ENCODE measurements at regions not wholly inside any gene's neighbourhood (a gene's known extent, or its start where the extent isn't known, plus 50 kb on each side); places are given as distances from the start of the nearest gene placed in this dataset.

DNA sequence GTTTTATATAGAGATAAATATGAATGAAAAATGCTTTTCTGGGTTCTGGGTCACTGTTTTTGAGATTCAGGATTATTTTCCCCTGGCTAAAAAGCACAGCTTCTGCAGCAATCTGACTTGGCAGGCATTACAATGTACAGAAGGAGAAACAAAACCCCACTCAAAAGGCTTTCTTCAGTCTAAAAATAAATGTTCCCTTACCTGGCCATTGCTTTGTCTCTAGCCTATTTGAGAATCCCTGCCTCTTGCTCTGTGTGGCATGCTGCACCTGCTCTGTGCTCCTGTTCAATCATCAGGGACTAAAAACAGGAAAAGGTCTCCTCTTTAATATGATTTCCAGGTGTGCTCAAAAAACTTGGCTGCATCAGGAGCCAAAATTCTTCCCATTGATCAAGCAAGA, 187.4 kb upstream of the STAC start:
- Histone ChIP-seq H3K27me3 (replicated peaks in 1 of 4; ENCODE audit: control insufficient read depth in 3 of 4, extremely low read depth in 1 of 4, insufficient read depth in 3 of 4, low read length in 3 of 4) (no peaks in the 10 kb centered on the region), H2AK5ac (ENCODE audit: low read depth, low read length) (no peak overlapping the region), H4K20me1 (replicated peaks in 1 of 2; ENCODE audit: control insufficient read depth in 1 of 2, insufficient read depth in 2 of 2, low read length in 2 of 2) (no peaks in the 10 kb centered on the region), H3K4me1 (replicated peaks in 1 of 4; ENCODE audit: control insufficient read depth in 3 of 4, insufficient read depth in 4 of 4, low read length in 3 of 4) (no peaks in the 10 kb centered on the region), H2AFZ (ENCODE audit: low read length) (no peak overlapping the region), H3K36me3 (ENCODE audit: control insufficient read depth in 2 of 4, insufficient read depth in 4 of 4, low read length in 3 of 4) (no peaks in the 10 kb centered on the region), H3K9me3 (ENCODE audit: insufficient read depth in 2 of 2, low read depth in 1 of 2, low read length in 1 of 2) (no peaks in the 10 kb centered on the region), H3K4me2 (ENCODE audit: insufficient read depth in 1 of 2, low read depth in 2 of 2, low read length in 2 of 2) (no peak overlapping the region), H4K5ac (ENCODE audit: insufficient read length, low read depth, low read length) (no peak overlapping the region), H3K56ac (replicated peaks; ENCODE audit: insufficient read length, low read depth, low read length) (no peak overlapping the region), H3K27ac (ENCODE audit: low read depth, low read length) (no peak overlapping the region), H3K14ac (ENCODE audit: insufficient read length) (no peak overlapping the region), H3K4ac (replicated peaks; ENCODE audit: insufficient read length, low read depth, low read length) (no peak overlapping the region), H2BK120ac (replicated peaks; ENCODE audit: low read depth, low read length) (no peak overlapping the region), H4K8ac (ENCODE audit: extremely low read depth, insufficient read depth, low read length) (no peak overlapping the region), H3K9ac (replicated peaks in 1 of 4; ENCODE audit: extremely low read depth in 1 of 4, low read depth in 3 of 4, low read length in 3 of 4) (no peak overlapping the region), H2BK5ac (ENCODE audit: low read depth, low read length) (no peak overlapping the region), H3K79me1 (ENCODE audit: low read depth, low read length) (no peaks in the 10 kb centered on the region), H2BK15ac (ENCODE audit: low read length) (no peak overlapping the region), H3K4me3 (ENCODE audit: extremely low read depth in 1 of 4, insufficient read depth in 2 of 4, low read depth in 3 of 4, low read length in 4 of 4) (no peak overlapping the region), H3K18ac (ENCODE audit: extremely low read depth, low read length) (no peak overlapping the region), H2BK20ac (ENCODE audit: low read length) (no peak overlapping the region), H2BK12ac (ENCODE audit: low read depth, low read length) (no peak overlapping the region), H4K91ac (replicated peaks; ENCODE audit: insufficient read length, low read length) (no peak overlapping the region), H3K23ac (ENCODE audit: insufficient read length) (no peak overlapping the region), H3K23me2 (ENCODE audit: low read depth, low read length) (no peaks in the 10 kb centered on the region), H3K79me2 (ENCODE audit: control insufficient read depth in 1 of 2, insufficient read depth in 2 of 2, low read length in 2 of 2) (no peaks in the 10 kb centered on the region)
- FAIRE-seq (no peak), DNase-seq (ENCODE audit: low read depth in 1 of 2, low spot score in 2 of 2) (no peak)
- ChIA-PET CTCF (ENCODE audit: partially characterized antibody) (interaction anchor here (0.5 kb wide), 1 partner anchor 9 kb away, joined by 3 read pairs; no protein-coding TSS in a partner anchor), POLR2A (ENCODE audit: partially characterized antibody) (no interaction called here)
- TF ChIP-seq PHF8 (conservative IDR thresholded peaks at IDR 0.05; ENCODE audit: low read depth, low read length) (no peak), JUN (IDR thresholded peaks at IDR 0.05; ENCODE audit: low read depth, low read length) (no peak), SAP30 (IDR thresholded peaks at IDR 0.05; ENCODE audit: insufficient read depth, insufficient replicate concordance, low read length) (no peak), MAFK (IDR thresholded peaks at IDR 0.05; ENCODE audit: low read depth, low read length) (no peak), RXRA (IDR thresholded peaks at IDR 0.05; ENCODE audit: insufficient read depth, low read depth, low read length) (no peak), CBX8 (IDR thresholded peaks at IDR 0.05; ENCODE audit: borderline replicate concordance, low read depth, low read length) (no peak), GTF2F1 (IDR thresholded peaks at IDR 0.05; ENCODE audit: borderline replicate concordance, low read depth, low read length) (no peak)

All from H1 (cell line).